SK-N-SH (cell line): ENCODE measurements at regions not wholly inside any gene's neighbourhood (a gene's known extent, or its start where the extent isn't known, plus 50 kb on each side); places are given as distances from the start of the nearest gene placed in this dataset.

Experiments
- CTCF ChIP-seq: fragments of 200-600 bp; sonication (generic); IDR thresholded peaks from 2 replicates; pipeline ENCODE4 v1.6.1; 2017; ENCODE audit warnings: antibody characterized with exemption, mild to moderate bottlenecking, moderate library complexity
- POLR2AphosphoS5 ChIP-seq: IDR thresholded peaks from 2 replicates; pipeline ENCODE4 v1.6.1; 2012; ENCODE audit warnings: low read depth, low read length

GRCh38 chr11:26862801-26863200 lies 131.1 kb upstream of the FIBIN start:
- TF ChIP-seq POLR2AphosphoS5: no peak
- no peak for TF ChIP-seq CTCF
